ENCODE measurements at regions not wholly inside any gene's neighbourhood (a gene's known extent, or its start where the extent isn't known, plus 50 kb on each side); places are given as distances from the start of the nearest gene placed in this dataset.
"Not testable (repeated sequence)": the region's sequence is repeated elsewhere in the genome, so short reads cannot be mapped to it uniquely, and the experiment has no call there.

DNA sequence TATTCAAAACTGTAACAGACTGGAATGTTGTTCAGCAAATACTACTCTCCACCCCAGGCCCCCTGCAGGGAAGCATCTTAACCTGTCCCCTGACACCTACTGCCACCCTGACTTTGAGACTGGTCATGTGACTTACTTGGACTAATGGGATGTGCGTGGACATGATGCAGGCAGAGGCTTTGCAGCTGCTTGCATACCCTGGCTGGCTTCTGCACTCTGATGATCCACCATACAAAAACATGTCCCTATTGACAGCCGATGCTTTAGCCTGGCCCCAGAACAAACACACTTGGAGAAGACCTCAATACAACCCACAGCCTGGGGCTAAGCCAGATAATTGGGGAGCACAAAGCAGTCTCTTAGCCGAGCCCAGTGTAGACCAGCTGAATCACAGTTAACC, 180.5 kb downstream of the ATP6V0E2 start:
- TF ChIP-seq EZH2phosphoT487 (IDR thresholded peaks at IDR 0.05; ENCODE audit: borderline replicate concordance, low read length); CTCF (conservative IDR thresholded peaks at IDR 0.05; ENCODE audit: low read depth, low read length); EZH2 (IDR thresholded peaks at IDR 0.05; ENCODE audit: low read length, unreplicated experiment): not testable (repeated sequence)

Data from PC-3 (cell line).